ENCODE measurements at regions not wholly inside any gene's neighbourhood (a gene's known extent, or its start where the extent isn't known, plus 50 kb on each side); places are given as distances from the start of the nearest gene placed in this dataset.

DNA sequence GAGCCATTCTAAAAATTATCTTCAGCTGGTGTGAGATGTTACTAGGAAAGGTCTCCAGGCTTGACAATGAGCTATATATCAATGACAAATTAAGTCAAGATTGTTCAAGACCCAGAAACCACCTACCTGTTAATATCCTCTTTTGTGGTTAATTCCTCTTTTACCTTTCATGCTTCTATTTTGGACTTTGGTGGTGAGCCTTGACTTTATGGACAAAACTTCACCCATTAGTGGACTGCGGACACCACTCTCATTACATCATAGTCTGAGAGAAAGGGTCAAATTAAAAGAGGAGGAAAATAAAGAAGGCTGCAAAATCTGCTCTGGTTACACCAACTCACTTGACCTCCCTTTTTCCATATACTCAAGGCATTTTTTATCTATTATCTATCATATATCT is 271.5 kb upstream of the TTC14 start:
- TF ChIP-seq EZH2 (IDR thresholded peaks at IDR 0.05; ENCODE audit: insufficient read depth, poor library complexity, severe bottlenecking) = no peak
- no peak for TF ChIP-seq EZH2phosphoT487 (IDR thresholded peaks at IDR 0.05; ENCODE audit: insufficient read depth, low read depth)
